ENCODE measurements at regions not wholly inside any gene's neighbourhood (a gene's known extent, or its start where the extent isn't known, plus 50 kb on each side); places are given as distances from the start of the nearest gene placed in this dataset.
"Not testable (repeated sequence)": the region's sequence is repeated elsewhere in the genome, so short reads cannot be mapped to it uniquely, and the experiment has no call there.

- H3K4me1 ChIP-seq (ENCODE audit: control insufficient read depth, low read depth, low read length); H3K4ac ChIP-seq (ENCODE audit: low read depth, low read length); H2BK5ac ChIP-seq (ENCODE audit: low read length); H2BK120ac ChIP-seq (ENCODE audit: low read depth, low read length); H3K36me3 ChIP-seq (ENCODE audit: control insufficient read depth, insufficient read depth, low read length); H3K9ac ChIP-seq (ENCODE audit: low read length); H3K27me3 ChIP-seq (ENCODE audit: insufficient read depth, low read length, poor library complexity); H3K23ac ChIP-seq (ENCODE audit: low read length); H2AK5ac ChIP-seq (ENCODE audit: low read length); H3K27ac ChIP-seq (ENCODE audit: low read depth, low read length); DNase-seq; H3K79me1 ChIP-seq (ENCODE audit: low read length); H3K79me2 ChIP-seq (ENCODE audit: control insufficient read depth, insufficient read depth, low read length); H2BK15ac ChIP-seq (replicated peaks; ENCODE audit: low read depth); H3K56ac ChIP-seq (ENCODE audit: low read length); H3K18ac ChIP-seq (ENCODE audit: low read length); H3K4me3 ChIP-seq (ENCODE audit: low read length); H3K4me2 ChIP-seq (ENCODE audit: low read length); H4K8ac ChIP-seq (ENCODE audit: low read depth, low read length); H4K5ac ChIP-seq (ENCODE audit: low read length): not testable (repeated sequence)
- no CpG with 5 or more reads among the region's 9 CpGs for WGBS (ENCODE audit: extremely low coverage, insufficient coverage, low lambda C conversion rate)
Observed at GRCh38 chr9:62843145-62843544, 1653.3 kb downstream of the SPATA31A7 start.

DNA sequence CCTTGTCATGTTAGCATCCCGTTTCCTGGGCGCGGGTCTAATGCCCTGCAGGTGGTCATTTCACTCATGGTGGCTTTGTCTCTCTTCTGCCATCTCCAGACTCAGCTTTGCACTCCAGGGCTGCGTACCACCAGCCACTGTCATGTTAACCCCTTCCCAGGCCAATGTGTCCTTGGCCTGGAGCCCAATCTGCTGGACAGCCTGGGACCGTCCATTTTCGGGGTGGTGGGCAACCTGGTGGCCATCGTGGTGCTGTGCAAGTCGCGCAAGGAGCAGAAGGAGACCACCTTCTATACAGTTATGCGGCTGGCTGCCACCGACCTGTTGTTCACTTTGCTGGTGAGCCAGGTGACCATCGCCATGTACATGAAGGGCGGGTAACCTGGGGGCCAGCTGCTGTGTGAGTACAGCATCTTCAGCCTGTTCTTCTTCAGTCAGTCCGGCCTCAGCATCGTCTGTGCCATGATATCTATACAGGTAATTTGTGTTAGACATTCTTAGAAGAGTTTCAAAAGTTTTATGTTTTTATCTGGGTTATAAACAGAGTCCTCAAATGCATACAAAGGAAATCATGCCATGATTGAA, 1654.0 kb downstream of the SPATA31A7 start:
- not testable (repeated sequence) for H3K23ac ChIP-seq (ENCODE audit: low read length); H4K5ac ChIP-seq (ENCODE audit: low read length); H3K18ac ChIP-seq (ENCODE audit: low read length); H3K79me1 ChIP-seq (ENCODE audit: low read length); H2AK5ac ChIP-seq (ENCODE audit: low read length); H4K8ac ChIP-seq (ENCODE audit: low read depth, low read length); H3K9ac ChIP-seq (ENCODE audit: low read length); H3K79me2 ChIP-seq (ENCODE audit: control insufficient read depth, insufficient read depth, low read length); H3K4me1 ChIP-seq (ENCODE audit: control insufficient read depth, low read depth, low read length); DNase-seq; H2BK120ac ChIP-seq (ENCODE audit: low read depth, low read length); H2BK15ac ChIP-seq (replicated peaks; ENCODE audit: low read depth); H3K56ac ChIP-seq (ENCODE audit: low read length); H3K4ac ChIP-seq (ENCODE audit: low read depth, low read length); H3K36me3 ChIP-seq (ENCODE audit: control insufficient read depth, insufficient read depth, low read length); H3K4me2 ChIP-seq (ENCODE audit: low read length); H3K27ac ChIP-seq (ENCODE audit: low read depth, low read length); H2BK5ac ChIP-seq (ENCODE audit: low read length); H3K4me3 ChIP-seq (ENCODE audit: low read length); H3K27me3 ChIP-seq (ENCODE audit: insufficient read depth, low read length, poor library complexity)
- WGBS (ENCODE audit: extremely low coverage, insufficient coverage, low lambda C conversion rate), result no CpG with 5 or more reads among the region's 15 CpGs

DNA sequence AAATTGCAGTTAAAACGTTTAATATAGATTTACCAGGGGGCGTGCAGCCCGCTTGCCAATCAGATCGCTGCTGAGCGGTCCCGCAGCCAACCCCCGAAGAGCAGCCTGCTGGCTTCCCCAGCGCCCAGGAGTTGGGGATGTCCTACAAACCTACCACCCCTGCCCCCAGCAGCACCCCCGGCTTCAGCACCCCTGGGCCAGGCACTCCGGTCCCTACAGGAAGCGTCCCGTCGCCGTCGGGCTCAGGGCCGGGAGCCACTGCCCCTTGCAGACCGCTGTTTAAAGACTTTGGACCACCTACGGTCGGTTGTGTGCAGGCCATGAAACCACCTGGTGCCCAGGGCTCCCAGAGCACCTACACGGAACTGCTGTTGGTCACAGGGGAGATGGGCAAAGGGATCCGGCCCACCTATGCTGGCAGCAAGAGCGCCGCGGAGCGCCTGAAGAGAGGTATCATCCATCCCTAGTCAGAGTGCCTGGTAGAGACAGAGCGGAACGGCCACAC, 1654.9 kb downstream of the SPATA31A7 start:
- not testable (repeated sequence) for H4K5ac ChIP-seq (ENCODE audit: low read length); H3K56ac ChIP-seq (ENCODE audit: low read length); H3K18ac ChIP-seq (ENCODE audit: low read length); H3K23ac ChIP-seq (ENCODE audit: low read length); H2AK5ac ChIP-seq (ENCODE audit: low read length); H3K79me2 ChIP-seq (ENCODE audit: control insufficient read depth, insufficient read depth, low read length); H4K8ac ChIP-seq (ENCODE audit: low read depth, low read length); H2BK15ac ChIP-seq (replicated peaks; ENCODE audit: low read depth); H3K9ac ChIP-seq (ENCODE audit: low read length); H3K36me3 ChIP-seq (ENCODE audit: control insufficient read depth, insufficient read depth, low read length); H3K79me1 ChIP-seq (ENCODE audit: low read length); H3K27me3 ChIP-seq (ENCODE audit: insufficient read depth, low read length, poor library complexity); H2BK120ac ChIP-seq (ENCODE audit: low read depth, low read length); H3K4me3 ChIP-seq (ENCODE audit: low read length); H3K4ac ChIP-seq (ENCODE audit: low read depth, low read length); H3K27ac ChIP-seq (ENCODE audit: low read depth, low read length); H2BK5ac ChIP-seq (ENCODE audit: low read length); DNase-seq; H3K4me2 ChIP-seq (ENCODE audit: low read length); H3K4me1 ChIP-seq (ENCODE audit: control insufficient read depth, low read depth, low read length)
- no CpG with 5 or more reads among the region's 27 CpGs for WGBS (ENCODE audit: extremely low coverage, insufficient coverage, low lambda C conversion rate)

DNA sequence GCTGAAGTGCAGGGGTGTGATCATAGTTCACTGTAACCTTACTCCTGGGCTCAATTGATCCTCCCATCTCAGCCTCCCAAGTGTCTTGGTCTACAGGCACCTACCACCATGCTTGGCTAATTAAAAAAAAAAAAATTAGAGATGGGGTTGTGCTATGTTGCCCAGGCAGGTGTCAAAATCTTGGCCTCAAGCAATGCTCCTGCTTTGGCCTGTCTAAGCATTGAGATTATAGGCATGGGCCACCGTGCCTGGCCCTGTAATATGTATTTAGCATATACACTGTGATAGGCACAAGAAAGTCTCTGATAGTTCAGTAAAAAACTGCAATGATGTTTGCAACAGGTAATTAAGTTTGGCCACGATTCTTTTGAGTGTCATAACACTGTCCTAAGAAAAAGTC, 1658.4 kb downstream of the SPATA31A7 start:
- not testable (repeated sequence) for H3K27me3 ChIP-seq (ENCODE audit: insufficient read depth, low read length, poor library complexity); H3K56ac ChIP-seq (ENCODE audit: low read length); H2BK120ac ChIP-seq (ENCODE audit: low read depth, low read length); H2BK5ac ChIP-seq (ENCODE audit: low read length); H3K27ac ChIP-seq (ENCODE audit: low read depth, low read length); H4K5ac ChIP-seq (ENCODE audit: low read length); H3K4ac ChIP-seq (ENCODE audit: low read depth, low read length); H3K4me2 ChIP-seq (ENCODE audit: low read length); H3K79me1 ChIP-seq (ENCODE audit: low read length); H3K18ac ChIP-seq (ENCODE audit: low read length); H2AK5ac ChIP-seq (ENCODE audit: low read length); H3K36me3 ChIP-seq (ENCODE audit: control insufficient read depth, insufficient read depth, low read length); H4K8ac ChIP-seq (ENCODE audit: low read depth, low read length); H3K4me3 ChIP-seq (ENCODE audit: low read length); H3K79me2 ChIP-seq (ENCODE audit: control insufficient read depth, insufficient read depth, low read length); H2BK15ac ChIP-seq (replicated peaks; ENCODE audit: low read depth); H3K23ac ChIP-seq (ENCODE audit: low read length); DNase-seq; H3K9ac ChIP-seq (ENCODE audit: low read length); H3K4me1 ChIP-seq (ENCODE audit: control insufficient read depth, low read depth, low read length)
- WGBS (ENCODE audit: extremely low coverage, insufficient coverage, low lambda C conversion rate), result no CpG with 5 or more reads among the region's 2 CpGs

- H3K79me1 ChIP-seq (ENCODE audit: low read length); DNase-seq; H3K27ac ChIP-seq (ENCODE audit: low read depth, low read length); H3K4me3 ChIP-seq (ENCODE audit: low read length); H3K9ac ChIP-seq (ENCODE audit: low read length); H2BK120ac ChIP-seq (ENCODE audit: low read depth, low read length); H2BK5ac ChIP-seq (ENCODE audit: low read length); H2BK15ac ChIP-seq (replicated peaks; ENCODE audit: low read depth); H2AK5ac ChIP-seq (ENCODE audit: low read length); H3K36me3 ChIP-seq (ENCODE audit: control insufficient read depth, insufficient read depth, low read length); H3K56ac ChIP-seq (ENCODE audit: low read length); H3K4ac ChIP-seq (ENCODE audit: low read depth, low read length); H4K8ac ChIP-seq (ENCODE audit: low read depth, low read length); H3K4me2 ChIP-seq (ENCODE audit: low read length); H3K4me1 ChIP-seq (ENCODE audit: control insufficient read depth, low read depth, low read length); H3K18ac ChIP-seq (ENCODE audit: low read length); H4K5ac ChIP-seq (ENCODE audit: low read length); H3K27me3 ChIP-seq (ENCODE audit: insufficient read depth, low read length, poor library complexity); H3K79me2 ChIP-seq (ENCODE audit: control insufficient read depth, insufficient read depth, low read length); H3K23ac ChIP-seq (ENCODE audit: low read length): not testable (repeated sequence)
- no CpG with 5 or more reads among the region's 17 CpGs for WGBS (ENCODE audit: extremely low coverage, insufficient coverage, low lambda C conversion rate)
Observed at GRCh38 chr9:62849991-62850390, 1660.2 kb downstream of the SPATA31A7 start.

DNA sequence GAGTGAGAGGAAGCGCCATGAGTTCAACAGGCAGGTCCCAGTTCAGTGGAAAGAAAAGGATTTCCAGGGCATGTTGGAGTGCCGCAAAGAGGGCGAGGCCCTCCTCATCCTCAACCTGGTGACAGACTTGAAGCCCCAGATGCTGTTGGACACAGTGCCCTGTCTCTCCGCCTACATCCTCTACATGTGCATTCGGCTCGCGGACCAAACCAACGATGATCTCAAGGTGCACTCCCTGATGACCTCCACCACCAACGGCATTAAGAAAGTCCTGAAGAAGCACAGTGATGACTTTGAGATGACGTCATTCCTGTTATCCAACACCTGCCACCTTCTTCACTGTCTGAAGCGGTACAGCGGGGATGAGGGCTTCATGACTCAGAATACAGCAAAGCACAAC, 1667.4 kb downstream of the SPATA31A7 start:
- H3K36me3 ChIP-seq (ENCODE audit: control insufficient read depth, insufficient read depth, low read length); H3K4ac ChIP-seq (ENCODE audit: low read depth, low read length); H4K5ac ChIP-seq (ENCODE audit: low read length); H3K4me2 ChIP-seq (ENCODE audit: low read length); H3K79me1 ChIP-seq (ENCODE audit: low read length); H2BK5ac ChIP-seq (ENCODE audit: low read length); H3K56ac ChIP-seq (ENCODE audit: low read length); H2BK15ac ChIP-seq (replicated peaks; ENCODE audit: low read depth); H2BK120ac ChIP-seq (ENCODE audit: low read depth, low read length); H3K79me2 ChIP-seq (ENCODE audit: control insufficient read depth, insufficient read depth, low read length); H3K4me3 ChIP-seq (ENCODE audit: low read length); H2AK5ac ChIP-seq (ENCODE audit: low read length); DNase-seq; H3K27ac ChIP-seq (ENCODE audit: low read depth, low read length); H3K27me3 ChIP-seq (ENCODE audit: insufficient read depth, low read length, poor library complexity); H3K9ac ChIP-seq (ENCODE audit: low read length); H3K18ac ChIP-seq (ENCODE audit: low read length); H4K8ac ChIP-seq (ENCODE audit: low read depth, low read length); H3K4me1 ChIP-seq (ENCODE audit: control insufficient read depth, low read depth, low read length); H3K23ac ChIP-seq (ENCODE audit: low read length): not testable (repeated sequence)
- WGBS (ENCODE audit: extremely low coverage, insufficient coverage, low lambda C conversion rate), result no CpG with 5 or more reads among the region's 12 CpGs
